Omental fat pad (tissue), 3 donors: ENCODE measurements at regions not wholly inside any gene's neighbourhood (a gene's known extent, or its start where the extent isn't known, plus 50 kb on each side); places are given as distances from the start of the nearest gene placed in this dataset.

Experiments
- ATAC-seq: fragments of 150-250 bp; one replicate; pipeline ENCODE4 v1.9.1; 2016; ENCODE audit warnings: mild to moderate bottlenecking, moderate library complexity; ENCODE audit not compliant: low FRiP score
- DNase-seq: peaks from one replicate; pipeline ENCODE4 v3.0.0-alpha.2; 2019; ENCODE audit warnings: low spot score
- TF ChIP-seq, protein P1 (sequence below), 3 donors: fragments of 450-650 bp; IDR thresholded peaks; one replicate each; pipeline ENCODE4 v1.5.1; 2016 to 2017; ENCODE audit warnings: antibody characterized with exemption in 3 of 3, mild to moderate bottlenecking in 3 of 3, moderate library complexity in 2 of 3

GRCh38 chr3:35849496-35849895 is 210.2 kb downstream of the ARPP21 start:
- TF ChIP-seq, protein P1, sequence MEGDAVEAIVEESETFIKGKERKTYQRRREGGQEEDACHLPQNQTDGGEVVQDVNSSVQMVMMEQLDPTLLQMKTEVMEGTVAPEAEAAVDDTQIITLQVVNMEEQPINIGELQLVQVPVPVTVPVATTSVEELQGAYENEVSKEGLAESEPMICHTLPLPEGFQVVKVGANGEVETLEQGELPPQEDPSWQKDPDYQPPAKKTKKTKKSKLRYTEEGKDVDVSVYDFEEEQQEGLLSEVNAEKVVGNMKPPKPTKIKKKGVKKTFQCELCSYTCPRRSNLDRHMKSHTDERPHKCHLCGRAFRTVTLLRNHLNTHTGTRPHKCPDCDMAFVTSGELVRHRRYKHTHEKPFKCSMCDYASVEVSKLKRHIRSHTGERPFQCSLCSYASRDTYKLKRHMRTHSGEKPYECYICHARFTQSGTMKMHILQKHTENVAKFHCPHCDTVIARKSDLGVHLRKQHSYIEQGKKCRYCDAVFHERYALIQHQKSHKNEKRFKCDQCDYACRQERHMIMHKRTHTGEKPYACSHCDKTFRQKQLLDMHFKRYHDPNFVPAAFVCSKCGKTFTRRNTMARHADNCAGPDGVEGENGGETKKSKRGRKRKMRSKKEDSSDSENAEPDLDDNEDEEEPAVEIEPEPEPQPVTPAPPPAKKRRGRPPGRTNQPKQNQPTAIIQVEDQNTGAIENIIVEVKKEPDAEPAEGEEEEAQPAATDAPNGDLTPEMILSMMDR (IDR thresholded peaks at IDR 0.05) = no peak
- DNase-seq (no peak), ATAC-seq (no peak)

DNA sequence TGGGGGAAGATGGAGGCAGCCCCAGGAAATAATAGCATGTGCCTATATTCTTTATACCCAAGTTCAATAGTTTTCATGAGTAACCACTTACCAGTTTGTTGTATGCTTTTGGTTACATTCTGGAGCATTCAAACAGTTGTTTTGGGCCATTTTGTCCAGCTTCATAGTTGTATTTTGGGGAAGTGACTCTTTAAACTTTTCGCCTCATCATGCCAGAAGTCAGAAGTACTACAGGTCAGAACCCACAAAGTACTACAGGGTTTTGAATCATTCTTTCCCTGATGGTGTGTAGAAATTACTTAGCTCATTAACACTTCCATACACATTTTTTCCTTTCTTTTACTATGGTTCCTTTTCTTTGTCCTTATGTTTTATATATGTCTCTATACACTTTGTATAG is 210.6 kb downstream of the ARPP21 start:
- ATAC-seq (no peak), DNase-seq (no peak)
- TF ChIP-seq, protein P1 (IDR thresholded peaks at IDR 0.05) = no peak

- TF ChIP-seq, protein P1 (IDR thresholded peaks at IDR 0.05) = no peak
- no peak for DNase-seq
- ATAC-seq = no peak
Observed at GRCh38 chr3:35857004-35857403, 217.7 kb downstream of the ARPP21 start.

DNA sequence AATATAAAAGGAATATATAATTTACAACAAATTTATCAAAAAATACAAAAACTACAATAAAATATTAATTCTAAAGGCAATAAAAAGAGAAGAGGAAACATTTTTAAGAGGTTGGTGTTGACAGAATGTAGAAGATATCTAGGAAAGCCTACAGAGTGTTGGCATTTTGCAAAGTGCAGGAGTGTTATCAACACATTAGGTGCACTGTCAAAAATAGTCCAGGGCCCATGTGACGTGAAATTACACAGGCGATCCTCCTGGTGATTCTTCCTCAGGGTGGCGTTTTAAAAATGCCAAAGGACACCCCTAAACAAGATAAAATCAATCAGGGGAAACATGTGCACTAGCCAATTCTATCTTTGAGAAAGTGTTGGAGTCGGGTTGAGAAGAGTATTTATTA is 222.7 kb downstream of the ARPP21 start:
- ATAC-seq = no peak
- TF ChIP-seq, protein P1 (IDR thresholded peaks at IDR 0.05) = no peak
- DNase-seq = no peak

DNA sequence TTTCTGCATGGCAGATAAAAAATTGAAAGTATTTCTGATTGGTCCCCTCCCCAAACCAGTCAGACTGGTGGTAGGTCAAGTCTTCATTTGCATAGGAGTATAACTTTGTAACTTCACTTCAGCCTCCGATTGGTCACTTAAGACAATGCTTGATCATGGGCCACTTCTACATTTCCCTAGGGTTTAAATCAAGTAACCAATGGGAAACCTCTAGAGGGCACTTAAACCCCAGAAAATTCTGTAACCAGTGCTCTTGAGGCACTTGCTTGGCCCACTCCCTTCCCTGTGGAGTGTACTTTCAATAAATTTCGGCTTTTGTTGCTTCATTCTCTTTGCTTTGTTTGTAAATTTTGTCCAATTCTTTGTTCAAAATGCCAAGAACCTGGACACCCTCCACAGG is 225.5 kb downstream of the ARPP21 start:
- ATAC-seq (no peak), DNase-seq (no peak)
- TF ChIP-seq, protein P1 (IDR thresholded peaks at IDR 0.05) = no peak

GRCh38 chr3:35867791-35868190 is 228.5 kb downstream of the ARPP21 start:
- TF ChIP-seq, protein P1 (IDR thresholded peaks at IDR 0.05) = no peak
- DNase-seq = no peak
- no peak for ATAC-seq

- DNase-seq (no peak), ATAC-seq (no peak)
- TF ChIP-seq, protein P1 (IDR thresholded peaks at IDR 0.05) = no peak
Observed at GRCh38 chr3:35871009-35871408, 231.7 kb downstream of the ARPP21 start.
